ENCODE measurements at regions not wholly inside any gene's neighbourhood (a gene's known extent, or its start where the extent isn't known, plus 50 kb on each side); places are given as distances from the start of the nearest gene placed in this dataset.

DNA sequence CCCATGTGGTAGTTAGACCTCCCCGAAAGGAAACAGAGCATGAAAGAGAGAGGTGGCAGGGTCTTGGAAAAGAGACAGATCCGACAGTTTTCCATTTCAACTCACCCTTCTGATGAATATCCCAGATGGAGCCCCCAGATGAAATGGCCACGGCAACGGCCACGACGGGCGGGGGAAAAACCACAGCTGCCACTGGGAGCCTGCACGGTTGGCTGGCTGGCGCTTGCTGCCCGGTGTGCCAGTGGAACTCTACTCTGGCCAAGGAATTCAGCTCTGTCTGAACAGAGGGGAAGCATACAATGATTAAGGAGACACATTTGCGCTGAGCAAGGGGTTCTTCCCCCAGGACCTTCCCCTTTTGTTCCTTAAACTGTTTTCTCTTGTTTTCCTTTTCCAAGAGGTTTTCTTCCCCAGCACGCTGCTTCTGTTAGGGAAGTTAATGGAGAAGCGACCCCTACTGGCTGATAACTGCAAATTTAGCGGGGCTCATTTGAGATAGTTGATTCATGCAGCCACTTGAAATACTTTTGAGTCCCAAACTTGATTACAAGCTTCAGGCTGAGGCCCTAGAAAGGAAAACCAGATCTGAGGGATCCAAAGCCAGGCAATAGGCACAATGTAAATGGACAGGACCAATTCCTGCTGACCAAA lies 1122.5 kb downstream of the NCAM2 start:
- Histone ChIP-seq H3K27ac (no peak overlapping the region), H3K4me3 (no peak overlapping the region), H3K27me3 (no peaks in the 10 kb centered on the region), H3K36me3 (no peaks in the 10 kb centered on the region), H3K9me3 (no peaks in the 10 kb centered on the region), H3K4me1 (no peaks in the 10 kb centered on the region)
- 79% methylated on average over 14 of the region's 14 CpGs for WGBS
- no peak for TF ChIP-seq POLR2A (IDR thresholded peaks at IDR 0.05)
- TF ChIP-seq EP300 (IDR thresholded peaks at IDR 0.05), result no peak
- TF ChIP-seq, protein P1, sequence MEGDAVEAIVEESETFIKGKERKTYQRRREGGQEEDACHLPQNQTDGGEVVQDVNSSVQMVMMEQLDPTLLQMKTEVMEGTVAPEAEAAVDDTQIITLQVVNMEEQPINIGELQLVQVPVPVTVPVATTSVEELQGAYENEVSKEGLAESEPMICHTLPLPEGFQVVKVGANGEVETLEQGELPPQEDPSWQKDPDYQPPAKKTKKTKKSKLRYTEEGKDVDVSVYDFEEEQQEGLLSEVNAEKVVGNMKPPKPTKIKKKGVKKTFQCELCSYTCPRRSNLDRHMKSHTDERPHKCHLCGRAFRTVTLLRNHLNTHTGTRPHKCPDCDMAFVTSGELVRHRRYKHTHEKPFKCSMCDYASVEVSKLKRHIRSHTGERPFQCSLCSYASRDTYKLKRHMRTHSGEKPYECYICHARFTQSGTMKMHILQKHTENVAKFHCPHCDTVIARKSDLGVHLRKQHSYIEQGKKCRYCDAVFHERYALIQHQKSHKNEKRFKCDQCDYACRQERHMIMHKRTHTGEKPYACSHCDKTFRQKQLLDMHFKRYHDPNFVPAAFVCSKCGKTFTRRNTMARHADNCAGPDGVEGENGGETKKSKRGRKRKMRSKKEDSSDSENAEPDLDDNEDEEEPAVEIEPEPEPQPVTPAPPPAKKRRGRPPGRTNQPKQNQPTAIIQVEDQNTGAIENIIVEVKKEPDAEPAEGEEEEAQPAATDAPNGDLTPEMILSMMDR (IDR thresholded peaks at IDR 0.05), result no peak
- TF ChIP-seq POLR2AphosphoS5 (IDR thresholded peaks at IDR 0.05), result no peak
- no peak for DNase-seq (ENCODE audit: low spot score in 2 of 2)

DNA sequence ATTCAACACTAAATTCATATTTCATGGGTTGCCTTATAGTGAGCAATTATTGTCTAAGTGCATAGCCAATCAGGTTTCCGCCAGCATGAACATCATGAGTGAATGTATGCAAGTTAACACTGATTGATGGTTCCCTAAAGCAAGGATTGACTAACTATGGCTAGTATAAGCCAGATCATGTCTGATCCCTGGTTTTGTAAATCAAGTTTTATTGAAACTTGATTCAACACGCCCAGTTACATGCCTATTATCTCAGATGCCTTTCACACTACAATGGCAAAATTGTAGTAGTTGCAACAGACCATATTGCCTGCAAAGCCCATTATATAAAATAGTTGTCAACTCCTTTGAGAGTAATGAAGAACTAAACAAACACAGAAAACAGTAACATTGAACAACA lies 1127.4 kb downstream of the NCAM2 start:
- no peak overlapping the region for H3K4me3 ChIP-seq
- WGBS, result 64% methylated on average over 2 of the region's 2 CpGs
- no peak overlapping the region for H3K27ac ChIP-seq
- no peaks in the 10 kb centered on the region for H3K4me1 ChIP-seq
- TF ChIP-seq, protein P1 (IDR thresholded peaks at IDR 0.05), result no peak
- TF ChIP-seq POLR2AphosphoS5 (IDR thresholded peaks at IDR 0.05) (no peak), EP300 (IDR thresholded peaks at IDR 0.05) (no peak), POLR2A (IDR thresholded peaks at IDR 0.05) (no peak)
- H3K9me3 ChIP-seq, result no peaks in the 10 kb centered on the region
- no peaks in the 10 kb centered on the region for H3K36me3 ChIP-seq
- no peaks in the 10 kb centered on the region for H3K27me3 ChIP-seq
- DNase-seq (ENCODE audit: low spot score in 2 of 2), result no peak

DNA sequence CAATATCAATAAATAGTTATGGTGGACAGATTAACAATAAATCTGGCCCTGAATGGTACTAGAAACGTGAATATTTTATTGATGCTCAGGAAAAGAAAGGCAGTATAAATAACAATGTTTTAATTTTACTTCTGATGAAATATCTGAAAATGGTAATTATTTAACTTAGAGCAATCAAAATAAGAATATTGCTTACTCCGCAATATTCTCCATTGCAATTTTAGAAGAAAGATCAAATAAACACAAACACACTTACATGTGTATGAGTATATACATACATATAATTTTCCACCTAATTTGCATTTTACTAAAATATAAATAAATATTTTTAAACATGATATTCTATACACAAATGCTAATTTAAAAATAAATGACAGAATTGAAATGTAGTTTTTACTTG lies 1130.5 kb downstream of the NCAM2 start:
- Histone ChIP-seq H3K4me1 (no peaks in the 10 kb centered on the region), H3K36me3 (no peaks in the 10 kb centered on the region), H3K9me3 (no peaks in the 10 kb centered on the region), H3K27ac (no peak overlapping the region), H3K27me3 (no peaks in the 10 kb centered on the region), H3K4me3 (no peak overlapping the region)
- TF ChIP-seq EP300 (IDR thresholded peaks at IDR 0.05) (no peak), POLR2A (IDR thresholded peaks at IDR 0.05) (no peak), POLR2AphosphoS5 (IDR thresholded peaks at IDR 0.05) (no peak)
- TF ChIP-seq, protein P1 (IDR thresholded peaks at IDR 0.05), result no peak
- WGBS, result 77% methylated on average over 2 of the region's 2 CpGs
- DNase-seq (ENCODE audit: low spot score in 2 of 2), result no peak

DNA sequence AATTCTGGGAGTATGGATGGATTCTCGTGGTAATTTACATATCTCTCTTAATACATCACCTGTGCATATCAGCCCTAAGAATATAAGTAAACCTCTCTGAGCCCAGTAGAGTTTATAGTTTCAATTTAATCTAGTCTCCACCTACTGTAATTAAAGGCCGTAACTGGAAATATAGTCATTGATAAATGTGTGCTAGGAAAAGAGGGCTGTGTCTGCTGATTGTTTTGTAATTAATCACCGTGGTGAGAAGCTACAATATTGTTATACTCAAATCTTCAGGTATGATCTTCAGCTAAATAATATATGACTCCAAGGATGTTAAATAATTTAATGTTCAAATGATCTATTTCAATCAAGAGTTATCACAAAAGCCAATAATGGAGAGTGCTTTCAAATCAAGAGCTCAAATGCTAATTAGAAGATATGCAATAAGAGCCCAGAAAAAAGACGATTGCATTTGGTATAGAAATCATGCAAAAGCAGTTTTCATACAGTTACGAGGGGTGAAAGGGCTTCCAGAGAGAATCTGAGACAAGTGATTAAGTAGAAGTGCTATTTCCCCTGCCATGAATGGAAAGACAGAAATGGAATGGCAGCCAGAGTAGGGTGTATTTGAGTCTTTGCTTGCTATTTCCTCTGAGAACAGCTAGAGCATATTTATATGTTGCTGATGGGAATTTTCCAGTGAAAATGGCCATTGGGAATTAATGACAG lies 1134.3 kb downstream of the NCAM2 start:
- WGBS, result 84% methylated on average over 5 of the region's 5 CpGs

DNA sequence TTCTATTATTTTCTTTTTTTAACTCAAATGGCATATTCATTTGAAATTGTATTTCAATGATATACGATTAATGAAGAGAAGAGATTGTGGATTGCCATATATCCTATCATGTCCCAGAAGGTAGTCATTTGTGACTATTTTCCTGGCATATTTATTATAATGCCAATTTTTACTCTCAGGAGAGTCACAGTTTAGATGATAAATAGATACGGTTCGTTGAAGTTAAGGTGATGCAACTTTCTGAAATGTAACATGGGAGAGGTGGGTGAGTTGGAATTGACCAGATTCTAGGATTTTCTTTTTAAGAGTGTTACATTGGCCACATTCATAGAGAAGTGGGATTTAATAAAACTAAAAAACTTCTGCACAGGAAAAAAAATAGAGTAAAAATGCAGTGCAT lies 1138.5 kb downstream of the NCAM2 start:
- H3K27me3 ChIP-seq, result no peaks in the 10 kb centered on the region
- H3K4me3 ChIP-seq, result no peak overlapping the region
- DNase-seq (ENCODE audit: low spot score in 2 of 2), result no peak
- peaks cover 4% of the 10 kb centered on the region for H3K9me3 ChIP-seq
- H3K36me3 ChIP-seq, result no peaks in the 10 kb centered on the region
- TF ChIP-seq POLR2A (IDR thresholded peaks at IDR 0.05) (no peak), POLR2AphosphoS5 (IDR thresholded peaks at IDR 0.05) (no peak), EP300 (IDR thresholded peaks at IDR 0.05) (no peak)
- TF ChIP-seq, protein P1 (IDR thresholded peaks at IDR 0.05), result no peak
- H3K4me1 ChIP-seq, result no peaks in the 10 kb centered on the region
- no peak overlapping the region for H3K27ac ChIP-seq
- WGBS, result 88% methylated on average over 3 of the region's 3 CpGs

More for the DNA sequence above, 1134.3 kb downstream of the NCAM2 start:
- DNase-seq (ENCODE audit: low spot score in 2 of 2), result no peak
- TF ChIP-seq, protein P1 (IDR thresholded peaks at IDR 0.05), result no peak
- no peak for TF ChIP-seq POLR2AphosphoS5 (IDR thresholded peaks at IDR 0.05)
- TF ChIP-seq POLR2A (IDR thresholded peaks at IDR 0.05), result no peak
- no peak for TF ChIP-seq EP300 (IDR thresholded peaks at IDR 0.05)
- no peak overlapping the region for H3K27ac ChIP-seq
- no peaks in the 10 kb centered on the region for H3K36me3 ChIP-seq
- H3K4me1 ChIP-seq, result no peaks in the 10 kb centered on the region
- peaks cover 4% of the 10 kb centered on the region for H3K9me3 ChIP-seq
- H3K4me3 ChIP-seq, result no peak overlapping the region
- H3K27me3 ChIP-seq, result no peaks in the 10 kb centered on the region

All from suprapubic skin (tissue), 4 donors.